DMS 273 treated with DMSO at 0.1 percent for 48 hours (cell line): ENCODE measurements at regions not wholly inside any gene's neighbourhood (a gene's known extent, or its start where the extent isn't known, plus 50 kb on each side); places are given as distances from the start of the nearest gene placed in this dataset.

Source experiments
- DNase-seq: peaks from one replicate; lab custom pipeline; 2025; lab: John Stamatoyannopoulos, UW

DNA sequence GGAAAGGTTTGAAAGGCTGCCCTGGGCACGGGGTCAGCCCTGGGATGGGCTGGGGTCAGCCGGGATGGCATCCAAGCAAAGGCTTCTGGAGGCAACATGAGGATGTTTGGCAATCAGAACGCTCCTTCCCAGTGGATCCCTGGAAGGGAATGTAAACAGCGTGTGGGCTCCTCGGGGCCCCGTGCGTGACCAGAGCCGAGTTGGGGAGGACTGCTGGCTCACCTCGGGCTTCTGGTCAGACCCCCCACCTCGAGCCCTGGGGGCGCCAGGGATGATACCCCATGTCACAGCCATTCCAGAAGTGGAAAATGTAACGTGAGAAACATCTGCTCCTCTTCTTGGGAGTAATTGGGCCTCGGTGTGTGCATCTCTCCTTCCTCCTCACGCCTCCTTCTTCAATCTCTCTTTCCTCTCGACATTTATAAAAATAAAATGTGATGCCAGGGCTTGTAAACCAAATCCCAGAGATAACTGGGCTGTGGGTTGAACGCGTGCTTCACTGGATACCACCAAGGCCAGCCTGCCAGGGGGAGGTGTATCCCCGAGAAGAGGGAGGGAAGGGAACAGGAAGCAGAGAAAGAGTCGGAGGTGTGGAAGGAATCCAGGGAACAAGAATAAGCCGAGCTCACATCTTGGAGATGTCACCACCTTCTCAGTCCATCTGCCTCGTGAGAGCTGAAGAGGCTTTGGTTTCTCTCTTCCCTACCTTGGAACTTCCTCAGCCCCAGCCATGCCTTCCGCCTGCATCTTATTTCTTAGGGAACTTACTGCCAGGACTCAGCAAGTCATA lies 144.8 kb downstream of the NUAK1 start:
- DNase-seq: no peak

DNA sequence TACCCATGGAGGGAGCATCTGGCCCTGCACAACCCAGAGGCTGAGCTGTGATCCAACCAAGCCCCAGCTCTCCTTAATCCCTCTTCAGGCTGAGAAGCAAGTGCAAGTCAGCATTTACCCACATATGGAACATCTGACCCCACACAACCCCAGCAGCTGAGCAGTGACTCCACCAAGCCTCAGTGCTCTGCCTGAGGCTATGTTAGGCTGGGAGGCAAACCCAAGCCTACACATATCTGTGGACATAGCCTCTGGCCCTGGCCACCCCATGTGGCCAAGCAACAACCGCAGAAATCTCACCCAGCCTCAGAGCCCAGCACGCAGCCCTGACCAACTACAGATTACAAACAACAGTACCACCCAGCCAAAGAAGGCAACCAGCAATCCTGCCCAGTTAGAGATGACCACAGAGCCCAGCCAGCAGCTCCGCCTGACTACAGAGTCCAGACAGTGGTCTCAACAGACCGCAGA lies 142.8 kb downstream of the NUAK1 start:
- no peak for DNase-seq

DNA sequence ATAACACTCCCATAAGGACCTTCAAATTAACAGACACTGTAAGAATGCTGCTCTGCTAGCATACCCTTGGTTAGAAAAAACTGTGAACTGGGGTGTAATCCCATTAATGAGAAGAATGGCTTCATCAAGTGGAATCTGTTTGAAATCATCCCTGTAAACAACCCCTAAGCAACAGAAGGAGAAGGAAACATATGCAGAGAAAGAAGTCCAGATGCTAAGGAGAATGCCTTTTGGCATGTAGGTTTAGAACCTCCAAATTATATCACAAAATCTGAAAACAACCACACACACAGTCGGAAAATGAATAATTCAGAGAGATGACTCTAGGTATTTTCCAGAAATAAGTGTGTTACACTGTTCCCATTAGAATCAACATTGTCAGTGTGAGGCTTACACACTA lies 140.2 kb downstream of the NUAK1 start:
- DNase-seq: no peak

DNA sequence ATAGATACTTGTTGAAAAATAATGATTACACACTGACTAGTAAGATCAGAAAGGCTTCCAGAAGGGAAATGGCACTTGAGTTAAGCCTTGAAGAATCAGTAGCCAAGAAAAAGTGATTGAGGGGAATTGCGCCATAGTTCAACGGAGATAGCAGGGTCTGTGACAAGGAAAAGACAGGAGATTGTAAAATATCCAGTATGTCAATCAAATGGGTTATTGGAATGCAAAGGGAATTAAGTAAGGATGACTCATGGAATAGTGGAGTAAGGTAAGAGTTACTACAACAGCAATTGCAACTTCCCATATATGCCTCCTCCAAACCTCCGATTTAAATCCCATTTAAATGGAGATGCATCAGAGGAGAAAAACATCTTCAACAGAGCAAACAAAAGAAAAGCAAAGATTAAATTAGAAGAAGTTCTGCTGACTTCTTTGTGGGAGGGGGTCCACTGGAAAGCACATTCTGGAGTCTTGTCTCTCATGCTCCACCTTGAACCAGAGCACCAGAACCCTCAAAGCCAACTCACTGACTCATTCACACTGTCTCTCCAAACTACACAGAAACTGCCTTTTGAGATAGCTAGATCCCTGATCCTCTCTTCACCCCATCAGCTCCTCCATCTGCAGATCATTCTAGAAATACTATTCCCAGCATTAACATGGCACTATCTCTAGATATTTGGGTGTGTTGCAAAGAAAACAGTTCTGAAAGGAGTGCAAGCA lies 138.2 kb downstream of the NUAK1 start:
- DNase-seq: no peak

DNA sequence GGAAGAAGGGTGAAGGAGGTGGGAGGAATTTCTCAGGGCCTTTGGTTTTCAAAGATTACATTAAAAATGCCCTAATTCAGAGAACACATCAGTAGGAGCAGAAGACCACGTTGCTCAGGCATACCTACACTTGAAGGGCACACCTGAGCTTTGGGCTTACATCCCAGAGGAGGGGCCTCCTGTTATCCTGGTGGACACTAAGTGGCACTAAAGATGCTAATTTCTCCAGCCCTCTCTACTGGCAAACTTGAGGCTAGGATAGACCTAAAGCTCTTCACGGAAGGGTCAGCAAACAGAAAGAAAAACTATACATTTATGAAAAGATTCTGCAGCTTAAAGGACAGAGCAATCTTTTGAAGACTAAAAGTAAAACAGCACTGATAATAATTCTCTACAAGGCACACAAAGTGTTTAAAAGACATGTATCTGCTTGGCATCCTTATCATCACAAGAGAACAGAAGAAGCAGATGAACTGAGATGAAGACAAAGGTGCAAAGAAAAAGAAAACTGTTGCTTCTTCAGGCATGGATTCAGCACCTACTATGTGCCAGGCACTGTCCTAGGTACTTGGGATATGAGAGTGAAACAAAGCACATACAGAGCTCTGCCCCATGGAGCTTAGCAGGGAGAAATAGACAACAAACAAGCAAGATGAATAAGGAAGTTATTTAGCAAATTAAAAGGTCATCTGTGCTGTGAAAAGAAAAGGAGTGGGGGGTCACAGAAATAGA lies 137.5 kb downstream of the NUAK1 start:
- DNase-seq: no peak

DNA sequence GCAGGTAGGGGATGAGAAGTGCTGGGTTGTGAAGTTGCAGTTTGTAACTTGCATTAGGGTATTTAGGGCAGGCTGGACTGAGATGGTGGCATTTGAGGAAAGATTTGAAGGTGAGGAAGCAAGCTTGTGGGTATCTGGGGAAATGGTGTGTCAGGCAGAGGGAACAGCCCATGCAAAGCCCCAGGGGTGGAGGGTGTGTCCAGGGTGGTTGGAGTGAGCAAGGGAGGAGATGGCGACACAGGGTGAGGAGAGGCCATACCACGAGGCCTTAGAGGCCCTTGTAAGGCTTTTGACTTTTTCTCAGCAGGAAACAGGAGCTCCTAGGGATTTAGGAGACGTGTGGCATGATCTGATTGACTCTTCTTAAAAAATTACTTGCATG lies 136.9 kb downstream of the NUAK1 start:
- DNase-seq: no peak

DNA sequence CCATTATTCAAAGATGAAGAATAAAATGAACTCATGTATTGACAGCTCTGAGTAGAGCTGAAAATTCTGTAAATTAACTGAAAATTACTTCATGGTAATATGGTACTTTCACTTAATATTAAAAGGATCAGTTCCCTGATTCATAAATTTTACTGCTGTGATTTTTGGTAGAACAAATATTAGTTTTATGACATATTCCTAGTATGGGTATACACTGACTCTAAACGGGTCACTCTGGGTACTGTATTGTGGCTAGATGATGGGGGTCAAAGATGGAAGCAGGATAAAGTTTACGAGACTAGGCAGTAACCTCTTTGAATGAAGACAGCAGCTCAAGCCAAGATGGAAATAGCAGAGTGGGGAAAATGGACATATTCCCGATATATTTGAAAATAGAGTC lies 135.5 kb downstream of the NUAK1 start:
- no peak for DNase-seq

DNA sequence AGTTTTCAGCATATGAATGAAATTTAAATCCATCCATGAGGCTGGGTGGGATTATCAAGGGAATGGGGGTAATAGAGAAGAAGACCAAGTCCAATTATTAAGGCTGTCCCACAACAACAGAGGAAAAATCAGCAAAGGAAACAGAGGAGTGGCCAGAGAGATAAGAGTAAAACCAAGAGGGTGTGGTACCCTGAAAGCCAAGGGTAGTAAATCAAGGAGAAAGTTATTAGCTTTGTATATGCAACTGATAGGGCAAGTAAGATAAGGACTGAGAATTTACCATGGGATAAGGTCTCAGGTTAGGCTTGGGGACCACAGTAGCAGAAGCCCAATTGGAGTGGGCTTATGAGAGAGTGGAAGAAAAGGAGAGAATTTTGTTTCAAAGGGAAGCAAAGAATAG lies 134.5 kb downstream of the NUAK1 start:
- no peak for DNase-seq

DNA sequence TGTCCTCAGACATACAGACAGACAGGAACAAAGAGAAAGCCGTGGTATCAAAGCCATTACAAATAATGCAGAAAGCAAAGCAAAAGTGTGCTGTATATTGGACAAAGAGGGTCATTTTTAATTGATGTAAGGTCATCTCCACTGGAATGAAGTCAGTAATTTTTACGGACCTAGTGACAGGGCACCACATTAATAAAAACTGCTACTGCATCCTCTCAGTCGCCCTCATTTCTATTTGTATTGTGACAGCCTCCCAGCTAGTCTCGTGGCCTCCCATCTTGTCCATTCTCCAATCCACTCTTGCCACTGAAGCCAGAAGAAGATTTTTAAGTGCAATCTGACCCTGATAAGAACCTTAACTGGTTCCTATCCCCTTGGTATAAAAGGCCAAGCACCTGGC lies 132.4 kb downstream of the NUAK1 start:
- no peak for DNase-seq

DNA sequence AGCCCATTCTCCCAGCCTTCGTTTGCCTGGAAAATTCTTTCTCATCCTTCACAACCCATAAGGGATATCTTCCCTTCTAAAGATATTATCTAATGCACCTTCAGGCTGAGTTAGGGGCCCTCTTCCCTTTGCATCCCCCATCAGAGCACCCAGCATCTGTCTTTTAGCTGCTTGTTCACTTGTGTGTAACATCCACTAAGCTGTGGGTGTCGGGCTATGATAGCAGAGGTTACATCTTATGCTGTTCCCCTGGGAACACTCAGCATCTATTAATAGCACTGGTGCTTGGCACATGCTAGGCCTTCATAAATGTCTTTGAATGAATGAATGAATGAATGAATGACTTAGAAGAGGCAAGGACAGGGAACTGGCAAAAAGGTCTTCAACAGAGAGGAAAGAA lies 131.8 kb downstream of the NUAK1 start:
- DNase-seq: no peak

DNA sequence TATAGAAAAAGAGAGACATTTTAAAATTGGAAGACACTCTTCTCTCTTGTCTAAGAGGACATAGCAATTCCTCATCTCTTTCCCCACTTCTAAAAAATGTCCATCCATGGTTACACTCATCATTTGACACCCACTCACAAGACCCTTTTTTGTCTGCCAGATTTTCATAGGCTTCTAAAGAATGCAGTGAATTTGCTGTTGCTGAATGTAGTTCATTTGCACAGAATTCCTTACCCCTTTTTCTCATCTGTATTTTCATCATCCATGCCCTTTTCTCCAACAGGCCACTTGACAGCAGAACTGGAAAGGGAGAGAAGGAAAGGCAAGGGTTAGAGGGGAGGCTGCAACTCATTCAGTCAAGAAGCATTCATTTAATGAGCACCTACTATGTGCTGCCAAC lies 128.0 kb downstream of the NUAK1 start:
- DNase-seq: no peak
